GM12873 (cell line): ENCODE measurements at regions not wholly inside any gene's neighbourhood (a gene's known extent, or its start where the extent isn't known, plus 50 kb on each side); places are given as distances from the start of the nearest gene placed in this dataset.

ENCODE experiments used
- TF ChIP-seq, protein P1 (sequence below): IDR thresholded peaks from 2 replicates; pipeline ENCODE4 v1.5.1; 2012; ENCODE audit warnings: low read depth, mild to moderate bottlenecking, moderate library complexity, low read length, control low read depth; ENCODE audit not compliant: insufficient read depth; ENCODE audit errors: missing control alignments

DNA sequence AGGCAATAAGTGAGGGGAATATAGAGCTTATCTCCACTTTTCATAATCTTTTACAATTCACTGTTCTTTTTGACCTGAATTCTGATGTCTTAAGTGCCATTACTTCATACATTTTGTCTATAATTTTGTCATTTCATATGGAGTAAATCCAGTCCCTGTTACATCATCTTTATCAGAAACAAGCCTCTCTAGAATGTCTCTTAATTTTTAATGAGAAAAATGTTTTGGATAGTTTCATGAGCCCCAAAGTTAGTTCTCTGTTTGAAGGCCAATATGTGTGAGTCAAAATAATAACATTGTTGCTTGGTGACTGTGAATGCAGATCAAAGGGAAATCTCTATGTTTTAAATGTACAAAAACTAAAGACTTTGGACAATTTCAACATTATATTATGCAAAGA, 329.6 kb upstream of the ARRDC3 start:
- TF ChIP-seq, protein P1, sequence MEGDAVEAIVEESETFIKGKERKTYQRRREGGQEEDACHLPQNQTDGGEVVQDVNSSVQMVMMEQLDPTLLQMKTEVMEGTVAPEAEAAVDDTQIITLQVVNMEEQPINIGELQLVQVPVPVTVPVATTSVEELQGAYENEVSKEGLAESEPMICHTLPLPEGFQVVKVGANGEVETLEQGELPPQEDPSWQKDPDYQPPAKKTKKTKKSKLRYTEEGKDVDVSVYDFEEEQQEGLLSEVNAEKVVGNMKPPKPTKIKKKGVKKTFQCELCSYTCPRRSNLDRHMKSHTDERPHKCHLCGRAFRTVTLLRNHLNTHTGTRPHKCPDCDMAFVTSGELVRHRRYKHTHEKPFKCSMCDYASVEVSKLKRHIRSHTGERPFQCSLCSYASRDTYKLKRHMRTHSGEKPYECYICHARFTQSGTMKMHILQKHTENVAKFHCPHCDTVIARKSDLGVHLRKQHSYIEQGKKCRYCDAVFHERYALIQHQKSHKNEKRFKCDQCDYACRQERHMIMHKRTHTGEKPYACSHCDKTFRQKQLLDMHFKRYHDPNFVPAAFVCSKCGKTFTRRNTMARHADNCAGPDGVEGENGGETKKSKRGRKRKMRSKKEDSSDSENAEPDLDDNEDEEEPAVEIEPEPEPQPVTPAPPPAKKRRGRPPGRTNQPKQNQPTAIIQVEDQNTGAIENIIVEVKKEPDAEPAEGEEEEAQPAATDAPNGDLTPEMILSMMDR: no peak

- TF ChIP-seq, protein P1: no peak
Observed at GRCh38 chr5:91707521-91707841, 324.4 kb upstream of the ARRDC3 start.

GRCh38 chr5:91706785-91707520, 323.8 kb upstream of the ARRDC3 start:
- TF ChIP-seq, protein P1: no peak

DNA sequence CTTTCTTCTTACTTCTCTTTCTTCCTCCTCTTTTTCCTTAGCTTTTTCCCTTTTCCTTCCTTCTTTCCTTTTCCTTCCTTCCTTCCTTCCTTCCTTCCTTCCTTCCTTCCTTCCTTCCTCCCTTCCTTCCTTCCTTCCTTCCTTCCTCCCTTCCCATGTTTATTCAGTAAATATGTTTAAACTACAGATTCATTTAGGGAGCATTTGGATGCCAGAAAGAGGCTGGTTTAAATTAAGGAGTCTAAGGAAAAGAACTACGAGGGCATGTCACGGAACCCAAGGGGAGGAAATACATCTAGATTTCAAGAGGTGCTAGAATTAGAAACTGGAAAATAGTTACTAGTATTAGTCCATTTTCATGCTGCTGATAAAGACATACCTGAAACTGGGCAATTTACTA, 320.0 kb upstream of the ARRDC3 start:
- TF ChIP-seq, protein P1: no peak

GRCh38 chr5:91699429-91699828, 316.3 kb upstream of the ARRDC3 start:
- TF ChIP-seq, protein P1: no peak

- TF ChIP-seq, protein P1: no peak
Observed at GRCh38 chr5:91691592-91691991, 308.5 kb upstream of the ARRDC3 start.

DNA sequence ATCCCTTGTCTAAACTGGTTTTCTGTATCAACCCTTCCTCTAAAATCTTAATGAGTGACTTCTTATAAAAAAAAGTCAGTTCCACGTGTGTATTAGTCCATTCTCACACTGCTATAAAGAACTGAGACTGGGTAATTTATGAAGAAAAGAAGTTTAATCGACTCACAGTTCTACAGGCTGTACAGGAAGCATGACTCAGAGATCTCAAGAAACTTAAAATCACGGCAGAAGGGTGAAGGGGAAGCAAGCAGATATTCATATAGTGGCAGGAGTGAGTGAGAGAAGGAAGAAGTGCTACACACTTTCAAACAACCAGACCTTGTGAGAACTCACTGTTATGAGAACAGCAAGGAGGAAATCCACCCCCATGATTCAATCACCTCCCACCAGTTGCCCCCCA, 307.8 kb upstream of the ARRDC3 start:
- TF ChIP-seq, protein P1: no peak
